ENCODE measurements at regions not wholly inside any gene's neighbourhood (a gene's known extent, or its start where the extent isn't known, plus 50 kb on each side); places are given as distances from the start of the nearest gene placed in this dataset.

GRCh38 chr12:130081117-130081805 is 81.0 kb upstream of the FZD10 start:
- Mint-ChIP-seq H3K4me1 (ENCODE audit: low read depth, unreplicated experiment) (no peaks in the 10 kb centered on the region), H3K9me3 (ENCODE audit: low read depth, unreplicated experiment) (peaks cover 16% of the 10 kb centered on the region), H3K27me3 (ENCODE audit: unreplicated experiment) (no peaks in the 10 kb centered on the region), H3K4me3 (ENCODE audit: low read depth, unreplicated experiment) (no peak overlapping the region), H3K27ac (ENCODE audit: unreplicated experiment) (no peak overlapping the region), H3K36me3 (ENCODE audit: insufficient read depth, unreplicated experiment) (no peaks in the 10 kb centered on the region)
- intact Hi-C loops (cut with micrococcal nuclease; ENCODE audit: unreplicated experiment) = no loop called here
- BruUV-seq (replicated peaks) = no TSS peak
- no peak for TF ChIP-seq CTCF (IDR thresholded peaks at IDR 0.05; ENCODE audit: unreplicated experiment)
- DNase-seq = no peak
- CTCF ChIA-PET = no interaction called here

- TF ChIP-seq CTCF (IDR thresholded peaks at IDR 0.05; ENCODE audit: unreplicated experiment) = no peak
- no TSS peak for BruUV-seq (replicated peaks)
- H3K4me1 Mint-ChIP-seq (ENCODE audit: low read depth, unreplicated experiment) = no peaks in the 10 kb centered on the region
- H3K36me3 Mint-ChIP-seq (ENCODE audit: insufficient read depth, unreplicated experiment) = no peaks in the 10 kb centered on the region
- CTCF ChIA-PET = no interaction called here
- intact Hi-C loops (cut with micrococcal nuclease; ENCODE audit: unreplicated experiment) = no loop called here
- no peak overlapping the region for H3K27ac Mint-ChIP-seq (ENCODE audit: unreplicated experiment)
- no peak overlapping the region for H3K4me3 Mint-ChIP-seq (ENCODE audit: low read depth, unreplicated experiment)
- DNase-seq = no peak
- H3K9me3 Mint-ChIP-seq (ENCODE audit: low read depth, unreplicated experiment) = peaks cover 13% of the 10 kb centered on the region
- H3K27me3 Mint-ChIP-seq (ENCODE audit: unreplicated experiment) = no peaks in the 10 kb centered on the region
Measured at GRCh38 chr12:130083002-130083401, 79.3 kb upstream of the FZD10 start.

- CTCF ChIA-PET = interaction anchor here (1.0 kb wide), 1 partner anchor 765 kb away, joined by 3 read pairs; no protein-coding TSS in a partner anchor
- peaks cover 13% of the 10 kb centered on the region for H3K9me3 Mint-ChIP-seq (ENCODE audit: low read depth, unreplicated experiment)
- BruUV-seq (replicated peaks) = no TSS peak
- no peaks in the 10 kb centered on the region for H3K36me3 Mint-ChIP-seq (ENCODE audit: insufficient read depth, unreplicated experiment)
- H3K4me3 Mint-ChIP-seq (ENCODE audit: low read depth, unreplicated experiment) = no peak overlapping the region
- intact Hi-C loops (cut with micrococcal nuclease; ENCODE audit: unreplicated experiment) = no loop called here
- no peaks in the 10 kb centered on the region for H3K4me1 Mint-ChIP-seq (ENCODE audit: low read depth, unreplicated experiment)
- DNase-seq = no peak
- no peaks in the 10 kb centered on the region for H3K27me3 Mint-ChIP-seq (ENCODE audit: unreplicated experiment)
- H3K27ac Mint-ChIP-seq (ENCODE audit: unreplicated experiment) = no peak overlapping the region
- no peak for TF ChIP-seq CTCF (IDR thresholded peaks at IDR 0.05; ENCODE audit: unreplicated experiment)
Measured at GRCh38 chr12:130083734-130084133, 78.5 kb upstream of the FZD10 start.

GRCh38 chr12:130084359-130084758 is 77.9 kb upstream of the FZD10 start:
- Mint-ChIP-seq H3K27ac (ENCODE audit: unreplicated experiment) (no peak overlapping the region), H3K4me3 (ENCODE audit: low read depth, unreplicated experiment) (no peak overlapping the region), H3K36me3 (ENCODE audit: insufficient read depth, unreplicated experiment) (no peaks in the 10 kb centered on the region), H3K27me3 (ENCODE audit: unreplicated experiment) (no peaks in the 10 kb centered on the region), H3K9me3 (ENCODE audit: low read depth, unreplicated experiment) (peaks cover 13% of the 10 kb centered on the region), H3K4me1 (ENCODE audit: low read depth, unreplicated experiment) (no peaks in the 10 kb centered on the region)
- intact Hi-C loops (cut with micrococcal nuclease; ENCODE audit: unreplicated experiment) = no loop called here
- CTCF ChIA-PET = interaction anchor here (1.0 kb wide), 1 partner anchor 765 kb away, joined by 3 read pairs; no protein-coding TSS in a partner anchor
- DNase-seq = no peak
- BruUV-seq (replicated peaks) = no TSS peak
- TF ChIP-seq CTCF (IDR thresholded peaks at IDR 0.05; ENCODE audit: unreplicated experiment) = no peak
